Hepatic stellate cell (primary cell): ENCODE measurements at regions not wholly inside any gene's neighbourhood (a gene's known extent, or its start where the extent isn't known, plus 50 kb on each side); places are given as distances from the start of the nearest gene placed in this dataset.

Experiments
- DNase-seq: peaks from one replicate; pipeline ENCODE4 v3.0.0; 2011; ENCODE audit warnings: low spot score

- no peak for DNase-seq
These were observed 510.4 kb downstream of the PSAT1 start for GRCh38 chr9:78807286-78807685.

DNA sequence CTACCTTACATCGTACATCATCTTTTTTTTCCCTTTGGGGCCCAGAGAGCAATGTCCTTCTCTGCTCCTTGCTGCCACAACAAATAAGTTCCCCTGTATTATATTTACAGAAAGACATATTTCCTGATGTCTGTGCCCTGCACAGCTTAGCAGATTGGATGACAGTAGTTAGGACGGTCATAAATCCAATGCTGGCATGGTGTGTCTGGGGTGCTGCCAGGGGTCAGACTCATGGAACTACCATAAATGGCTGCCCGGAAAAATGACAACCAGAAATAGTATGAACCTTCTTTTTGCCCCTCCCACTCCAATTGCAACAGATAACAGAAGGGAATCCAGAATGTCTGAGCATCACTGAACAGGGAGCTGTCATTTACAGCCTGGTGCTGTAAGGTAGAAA, 511.1 kb downstream of the PSAT1 start:
- DNase-seq: no peak

GRCh38 chr9:78811622-78812276, 514.8 kb downstream of the PSAT1 start:
- DNase-seq: no peak

DNA sequence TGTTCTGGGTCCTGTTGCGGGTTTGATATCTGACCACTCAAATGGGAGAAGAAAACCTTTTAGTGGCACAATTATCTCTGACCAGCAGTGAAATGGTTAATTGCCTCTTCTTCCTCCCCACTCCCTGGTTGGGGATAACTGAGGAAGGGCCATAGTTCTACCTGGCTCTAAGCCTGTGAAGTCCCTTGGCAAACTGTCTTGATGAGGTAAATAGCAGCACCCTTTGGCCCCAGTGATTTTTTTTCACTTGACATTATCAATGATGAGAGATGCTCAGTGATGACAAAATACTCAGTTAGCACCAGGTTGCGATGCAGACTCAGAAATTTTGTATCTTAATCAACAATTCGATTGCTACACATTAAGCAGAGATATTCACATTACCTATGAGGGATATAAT, 515.7 kb downstream of the PSAT1 start:
- DNase-seq: no peak

DNA sequence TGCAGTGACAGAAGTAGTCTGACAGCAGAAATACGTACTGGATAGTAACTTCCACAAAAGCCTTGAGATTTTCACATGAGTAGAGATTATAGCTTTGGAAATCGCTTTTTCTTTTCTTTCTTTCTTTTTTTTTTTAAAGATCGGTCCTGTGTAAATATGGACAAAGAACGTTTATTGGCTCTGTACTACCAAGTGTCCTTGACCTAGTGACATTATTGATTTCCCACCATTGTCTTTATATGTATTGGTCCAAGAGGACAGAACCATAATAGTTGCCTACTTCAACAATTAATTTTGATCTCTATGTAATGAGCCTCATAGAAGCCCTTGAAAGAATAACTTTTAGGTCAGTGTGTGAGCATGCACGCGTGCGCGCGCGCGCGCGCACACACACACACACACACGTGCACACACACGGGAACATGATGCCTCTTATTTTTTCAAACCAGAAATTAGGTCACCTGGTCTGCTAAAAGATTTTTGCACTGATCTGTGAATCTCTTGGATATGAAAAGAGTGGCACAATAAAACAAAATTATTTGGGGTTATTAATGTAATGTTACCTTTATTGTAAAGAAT, 516.8 kb downstream of the PSAT1 start:
- DNase-seq: no peak

GRCh38 chr9:78821126-78821822, 524.3 kb downstream of the PSAT1 start:
- DNase-seq: peak; percentile 26

DNA sequence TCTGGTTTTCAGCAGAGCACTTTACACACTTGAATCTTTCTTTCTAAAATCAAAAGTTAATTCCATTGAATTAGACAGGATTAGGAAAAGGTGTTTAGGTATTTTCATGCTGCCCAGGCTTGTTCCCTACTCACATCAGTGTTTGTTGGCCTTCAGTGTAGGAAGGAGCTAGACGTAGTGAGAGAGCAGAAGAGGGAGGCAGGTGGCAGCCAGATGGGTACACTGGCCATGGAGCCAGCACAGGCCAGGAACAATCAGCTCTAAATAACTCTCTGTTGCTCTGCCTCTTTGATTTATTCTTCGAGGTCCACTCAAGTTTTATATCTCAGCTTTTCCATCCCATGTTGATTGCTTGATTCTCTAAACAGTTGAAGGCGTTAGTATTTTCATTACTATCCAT, 529.6 kb downstream of the PSAT1 start:
- no peak for DNase-seq

DNA sequence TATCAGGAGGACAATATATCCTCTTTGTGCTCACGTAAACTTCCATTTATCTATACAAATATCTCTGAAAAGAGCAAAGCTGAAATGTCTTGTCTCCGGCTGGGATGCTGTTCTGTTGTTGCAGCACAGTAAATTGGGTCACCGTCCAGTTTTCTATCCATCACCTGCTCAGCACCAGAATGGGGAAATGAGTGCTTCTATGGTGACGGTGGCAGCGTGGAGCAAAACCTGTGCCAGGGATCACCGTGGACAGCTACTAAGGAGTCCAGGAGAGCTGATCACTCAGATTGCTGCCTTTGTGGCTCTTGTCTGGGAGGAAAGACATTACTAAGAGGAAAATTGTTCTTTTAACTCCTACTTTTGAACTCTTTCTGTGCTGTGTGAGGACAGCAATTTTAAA, 531.6 kb downstream of the PSAT1 start:
- no peak for DNase-seq

GRCh38 chr9:78830301-78830700, 533.4 kb downstream of the PSAT1 start:
- no peak for DNase-seq

DNA sequence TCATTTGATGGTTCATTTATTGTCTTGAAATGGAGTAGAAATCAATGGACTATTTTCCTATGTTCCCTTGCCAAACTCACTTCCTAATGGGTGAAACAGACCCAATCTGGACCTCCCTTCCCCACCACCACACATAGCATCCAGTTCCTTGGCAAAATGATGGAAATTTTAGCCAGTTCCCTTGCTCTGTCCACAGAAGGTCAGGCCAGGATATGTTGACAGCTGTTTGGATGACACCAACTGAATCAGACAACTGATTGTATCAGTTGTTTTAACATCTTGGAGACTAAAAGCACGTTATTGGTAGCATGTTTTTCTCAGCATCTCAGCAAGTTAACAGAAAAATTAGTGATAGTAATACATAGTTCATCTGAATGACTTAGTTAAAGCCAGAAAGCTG, 534.8 kb downstream of the PSAT1 start:
- DNase-seq: no peak

DNA sequence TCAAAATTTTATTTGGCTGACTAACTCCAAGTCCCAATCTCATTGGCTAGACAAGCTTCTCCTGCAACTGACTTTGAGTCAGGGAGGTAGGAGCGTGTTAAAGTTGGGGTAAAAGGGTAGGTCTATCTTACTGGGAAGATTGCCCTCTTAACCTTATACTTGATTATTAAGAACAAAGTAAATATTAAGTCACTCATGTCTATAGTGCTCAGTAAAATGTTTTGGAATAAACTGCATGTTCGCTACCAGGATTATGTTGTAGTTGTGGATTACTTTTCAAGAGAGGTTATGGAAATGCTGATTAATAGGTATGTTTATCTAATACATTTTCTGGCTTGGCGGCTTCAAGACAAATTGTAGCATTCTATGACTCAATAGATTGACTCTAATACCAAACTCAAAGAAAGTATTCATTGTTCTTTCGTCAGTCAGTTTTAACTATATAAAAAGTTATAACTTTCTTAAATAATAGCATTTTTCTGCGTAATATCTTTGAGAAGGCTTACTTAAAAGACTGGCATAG, 539.1 kb downstream of the PSAT1 start:
- no peak for DNase-seq

DNA sequence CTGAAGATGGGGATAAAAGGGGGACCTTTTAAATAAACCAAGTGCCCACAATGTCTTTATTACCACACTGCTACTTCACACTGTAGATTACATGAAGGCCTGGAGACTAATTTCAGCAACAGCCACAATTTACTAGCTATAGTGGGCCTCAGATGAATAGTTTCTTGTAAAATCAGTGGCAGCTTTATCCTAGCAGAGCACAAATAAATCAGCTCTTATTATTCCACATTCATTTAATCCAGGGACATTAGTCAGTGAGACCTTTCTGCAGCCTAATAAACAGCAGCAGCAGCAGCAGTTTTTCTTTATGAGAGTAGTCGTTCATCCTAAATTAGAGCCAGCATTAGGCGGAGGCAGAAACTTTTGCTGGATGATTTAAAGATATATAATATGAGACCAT, 542.3 kb downstream of the PSAT1 start:
- no peak for DNase-seq

DNA sequence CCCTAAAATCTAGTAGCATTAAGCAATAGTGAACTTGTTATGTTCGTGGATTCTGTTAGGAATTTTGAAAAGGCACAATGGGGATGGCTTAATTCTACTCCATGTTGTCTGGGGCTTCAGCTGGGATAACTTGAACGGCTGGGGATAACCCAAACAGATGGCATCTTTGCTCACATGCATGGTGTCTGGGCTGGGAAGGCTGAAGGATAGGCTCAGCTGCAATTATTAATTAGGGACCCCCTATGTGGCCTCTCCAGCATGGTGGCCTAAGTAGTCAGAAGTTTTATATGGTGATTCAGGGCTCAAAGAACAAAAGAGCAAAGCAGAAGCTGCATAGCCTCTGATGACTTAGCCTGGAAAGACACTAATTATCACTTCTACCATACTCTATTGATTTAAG, 551.1 kb downstream of the PSAT1 start:
- DNase-seq: no peak

DNA sequence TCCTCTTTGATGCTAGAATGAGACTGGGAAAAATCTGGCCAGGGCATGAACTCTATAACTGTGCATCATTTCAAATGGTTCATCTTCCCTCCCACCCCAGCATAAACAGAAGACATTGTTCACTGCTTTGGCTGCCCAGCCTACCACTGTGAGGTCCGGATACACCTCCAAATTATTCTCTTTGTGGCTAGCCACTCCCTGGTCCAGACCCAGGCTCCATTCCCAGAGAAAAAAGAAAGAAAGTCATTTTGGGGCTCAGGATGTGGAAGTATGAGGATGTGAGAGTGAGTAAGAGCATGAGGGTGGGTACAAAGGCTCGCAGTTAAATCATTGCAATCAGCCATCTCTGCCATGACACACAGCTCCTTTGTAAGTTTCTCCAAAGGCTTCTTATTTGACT, 559.2 kb downstream of the PSAT1 start:
- no peak for DNase-seq

GRCh38 chr9:78856781-78857180, 559.9 kb downstream of the PSAT1 start:
- DNase-seq: no peak

GRCh38 chr9:78857373-78858225, 560.7 kb downstream of the PSAT1 start:
- DNase-seq: no peak

GRCh38 chr9:78858266-78858665, 561.3 kb downstream of the PSAT1 start:
- no peak for DNase-seq

GRCh38 chr9:78860801-78861475, 564.0 kb downstream of the PSAT1 start:
- DNase-seq: no peak

DNA sequence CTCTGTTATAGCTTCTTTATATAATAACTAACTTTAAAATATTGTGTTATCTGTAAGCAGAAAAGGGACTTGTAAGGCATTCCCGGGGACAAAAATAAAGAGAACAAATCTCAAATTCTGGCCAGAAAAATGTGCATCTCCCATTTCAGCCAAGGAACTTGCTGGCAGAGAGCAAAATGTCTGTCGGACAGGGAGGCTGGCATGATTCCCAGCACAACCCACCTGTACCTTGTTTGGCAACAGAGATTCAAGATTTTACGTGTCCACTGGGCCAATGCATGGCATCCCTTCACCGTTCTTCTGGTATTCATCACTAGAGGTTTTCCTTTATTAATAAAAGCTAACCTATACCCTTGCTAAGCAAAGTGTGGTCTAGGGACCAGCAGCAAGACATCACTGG, 566.6 kb downstream of the PSAT1 start:
- no peak for DNase-seq

- DNase-seq: no peak
These were observed 568.8 kb downstream of the PSAT1 start for GRCh38 chr9:78865737-78866136.

DNA sequence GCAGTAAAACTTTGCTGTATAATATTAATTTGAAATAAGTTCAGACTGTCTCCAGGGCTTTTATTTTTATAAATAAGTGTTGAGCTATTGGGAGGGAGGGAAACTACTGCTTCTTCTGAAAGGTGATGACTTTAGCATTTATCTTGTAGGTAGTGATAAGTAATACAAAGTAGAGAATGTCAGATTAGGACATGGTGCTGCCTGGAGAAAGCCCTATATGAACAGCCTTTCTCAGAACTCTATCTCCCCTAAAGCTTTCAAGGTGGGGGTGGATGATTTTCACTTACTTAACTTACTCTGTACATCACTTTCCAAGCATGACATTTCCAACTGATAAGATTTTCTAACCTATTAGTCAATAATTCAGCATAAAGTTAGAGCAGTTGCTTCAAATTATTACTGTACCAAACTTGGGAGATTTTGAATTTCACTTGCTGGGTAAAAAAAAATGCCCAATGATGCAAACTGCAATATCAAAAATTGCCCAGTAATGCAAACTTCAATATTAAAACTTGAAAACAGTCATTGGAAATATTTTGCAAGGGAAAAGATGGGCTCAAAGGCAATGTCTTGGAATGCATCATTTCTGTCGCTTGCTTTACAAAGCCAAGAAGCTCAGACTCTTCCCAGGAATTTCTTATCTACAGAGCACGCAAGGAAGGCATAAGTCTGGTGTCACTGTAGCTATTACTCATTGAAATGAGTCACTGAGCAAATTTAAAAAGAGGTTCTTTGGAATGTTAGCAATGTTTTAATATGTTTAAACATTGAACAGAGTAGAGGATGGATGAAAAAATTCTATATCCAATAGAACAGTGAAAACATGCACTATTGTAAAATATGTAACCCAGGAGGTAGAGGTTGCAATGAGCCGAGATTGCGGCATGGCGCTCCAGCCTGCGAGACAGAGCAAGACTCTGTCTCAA, 569.5 kb downstream of the PSAT1 start:
- DNase-seq: peak; percentile 59
